ENCODE measurements at regions not wholly inside any gene's neighbourhood (a gene's known extent, or its start where the extent isn't known, plus 50 kb on each side); places are given as distances from the start of the nearest gene placed in this dataset.
"Not testable (repeated sequence)": the region's sequence is repeated elsewhere in the genome, so short reads cannot be mapped to it uniquely, and the experiment has no call there.

- Mint-ChIP-seq H3K4me3 (no peak overlapping the region), H3K27me3 (no peaks in the 10 kb centered on the region), H3K4me1 (peaks cover 0 to 12% (median 5%) of the 10 kb centered on the region in 4 donors), H3K27ac (no peak overlapping the region), H3K36me3 (no peaks in the 10 kb centered on the region), H3K9me3 (peaks cover 0 to 4% (median 0%) of the 10 kb centered on the region in 7 donors)
- H3K4me1 ChIP-seq (ENCODE audit: control insufficient read depth, insufficient read depth, low read length, poor library complexity, severe bottlenecking): no peaks in the 10 kb centered on the region
- H3K27ac ChIP-seq (ENCODE audit: insufficient read depth, low read length, poor library complexity, severe bottlenecking): no peak overlapping the region
- ATAC-seq (ENCODE audit: low read depth in 2 of 2) (no peak), DNase-seq (no peak)
- H3K9me3 ChIP-seq (ENCODE audit: control insufficient read depth in 2 of 2, low read length in 2 of 2): peaks cover 0 to 3% of the 10 kb centered on the region in 2 experiments
- H3K36me3 ChIP-seq (ENCODE audit: control insufficient read depth, insufficient read depth, low read length): no peaks in the 10 kb centered on the region
- H3K4me3 ChIP-seq (ENCODE audit: low read depth, low read length): no peak overlapping the region
- H3K27me3 ChIP-seq (ENCODE audit: control insufficient read depth, insufficient read depth, low read length): no peaks in the 10 kb centered on the region
Observed at GRCh38 chr2:242013771-242014170, 144.2 kb downstream of the RTP5 start.

- no peak for DNase-seq
- ATAC-seq (ENCODE audit: low read depth in 2 of 2): no peak
- Histone ChIP-seq H3K9me3 (ENCODE audit: control insufficient read depth in 2 of 2, low read length in 2 of 2) (no peaks in the 10 kb centered on the region), H3K27me3 (ENCODE audit: control insufficient read depth, insufficient read depth, low read length) (no peaks in the 10 kb centered on the region), H3K4me1 (ENCODE audit: control insufficient read depth, insufficient read depth, low read length, poor library complexity, severe bottlenecking) (no peaks in the 10 kb centered on the region), H3K36me3 (ENCODE audit: control insufficient read depth, insufficient read depth, low read length) (no peaks in the 10 kb centered on the region), H3K4me3 (ENCODE audit: low read depth, low read length) (no peak overlapping the region), H3K27ac (ENCODE audit: insufficient read depth, low read length, poor library complexity, severe bottlenecking) (no peak overlapping the region)
- H3K4me1 Mint-ChIP-seq: peaks cover 0 to 12% (median 6%) of the 10 kb centered on the region in 4 donors
- H3K27ac Mint-ChIP-seq: peak overlapping the region in 1 of 3 donors; percentile 39
- no peak overlapping the region for H3K4me3 Mint-ChIP-seq
- H3K9me3 Mint-ChIP-seq: peaks cover 0 to 4% (median 0%) of the 10 kb centered on the region in 7 donors
- H3K27me3 Mint-ChIP-seq: peaks cover 1% of the 10 kb centered on the region
- no peaks in the 10 kb centered on the region for H3K36me3 Mint-ChIP-seq
Observed at GRCh38 chr2:242015108-242016065, 145.9 kb downstream of the RTP5 start.

DNA sequence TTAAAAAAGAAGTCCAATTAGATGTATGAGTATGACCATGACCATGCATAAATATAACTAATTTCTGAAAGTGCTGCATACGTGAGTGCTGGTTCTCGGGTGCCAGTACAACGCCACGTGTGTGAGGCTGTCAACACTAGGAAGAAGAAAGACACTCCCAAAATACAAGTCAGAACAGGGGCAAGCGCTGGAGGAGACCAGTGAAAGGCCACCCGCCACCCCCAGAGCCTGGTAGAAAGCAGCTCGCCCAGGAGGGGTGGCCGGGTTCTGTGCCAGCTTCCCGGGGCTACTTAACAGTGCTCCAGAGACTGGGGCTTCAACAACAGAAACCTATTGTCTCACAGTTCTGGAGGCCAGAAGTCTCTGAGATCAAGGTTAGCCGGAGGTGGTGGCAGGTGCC is 147.6 kb downstream of the RTP5 start:
- ATAC-seq (ENCODE audit: low read depth in 2 of 2) (no peak), DNase-seq (no peak)
- H3K4me1 ChIP-seq (ENCODE audit: control insufficient read depth, insufficient read depth, low read length, poor library complexity, severe bottlenecking): no peaks in the 10 kb centered on the region
- H3K27me3 Mint-ChIP-seq: peaks cover 9% of the 10 kb centered on the region
- no peaks in the 10 kb centered on the region for H3K36me3 ChIP-seq (ENCODE audit: control insufficient read depth, insufficient read depth, low read length)
- H3K27me3 ChIP-seq (ENCODE audit: control insufficient read depth, insufficient read depth, low read length): no peaks in the 10 kb centered on the region
- H3K27ac Mint-ChIP-seq: no peak overlapping the region
- no peak overlapping the region for H3K4me3 Mint-ChIP-seq
- no peaks in the 10 kb centered on the region for H3K9me3 ChIP-seq (ENCODE audit: control insufficient read depth in 2 of 2, low read length in 2 of 2)
- peaks cover 0 to 10% (median 2%) of the 10 kb centered on the region in 4 donors for H3K4me1 Mint-ChIP-seq
- H3K36me3 Mint-ChIP-seq: no peaks in the 10 kb centered on the region
- no peak overlapping the region for H3K4me3 ChIP-seq (ENCODE audit: low read depth, low read length)
- H3K27ac ChIP-seq (ENCODE audit: insufficient read depth, low read length, poor library complexity, severe bottlenecking): no peak overlapping the region
- H3K9me3 Mint-ChIP-seq: peaks cover 0 to 2% (median 0%) of the 10 kb centered on the region in 7 donors

DNA sequence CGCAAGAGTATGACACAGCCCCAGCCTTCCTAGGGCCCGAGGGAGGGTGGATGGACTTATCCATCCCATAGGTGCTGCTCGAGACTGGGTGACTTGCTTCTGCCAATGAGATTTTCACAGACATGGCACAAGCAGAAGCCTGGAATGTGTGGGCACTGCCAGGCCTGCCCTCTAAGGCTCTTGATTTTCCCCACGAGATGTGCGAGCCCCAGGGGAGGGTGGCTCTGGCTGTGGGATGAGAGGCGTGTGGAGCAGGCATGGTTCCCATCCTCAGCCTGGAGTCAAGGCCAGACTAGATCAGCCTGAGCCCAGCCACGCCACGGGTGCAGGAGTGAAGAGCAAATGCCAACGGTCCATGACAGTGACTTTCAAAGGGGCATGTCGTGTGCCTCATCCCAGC is 148.9 kb downstream of the RTP5 start:
- not testable (repeated sequence) for H3K36me3 ChIP-seq (ENCODE audit: control insufficient read depth, insufficient read depth, low read length); ATAC-seq (ENCODE audit: low read depth in 2 of 2); H3K36me3 Mint-ChIP-seq; H3K4me3 ChIP-seq (ENCODE audit: low read depth, low read length); H3K27ac ChIP-seq (ENCODE audit: insufficient read depth, low read length, poor library complexity, severe bottlenecking); H3K9me3 ChIP-seq (ENCODE audit: control insufficient read depth in 2 of 2, low read length in 2 of 2); H3K9me3 Mint-ChIP-seq; H3K4me1 ChIP-seq (ENCODE audit: control insufficient read depth, insufficient read depth, low read length, poor library complexity, severe bottlenecking); H3K27me3 ChIP-seq (ENCODE audit: control insufficient read depth, insufficient read depth, low read length); DNase-seq
- peaks cover 0 to 10% (median 4%) of the 10 kb centered on the region in 4 donors for H3K4me1 Mint-ChIP-seq
- peak overlapping the region in 1 of 4 donors; percentile 4 for H3K4me3 Mint-ChIP-seq
- H3K27ac Mint-ChIP-seq: peak overlapping the region in 1 of 3 donors; percentile 78
- peaks cover 15% of the 10 kb centered on the region for H3K27me3 Mint-ChIP-seq

- no peak for DNase-seq
- ATAC-seq (ENCODE audit: low read depth in 2 of 2): no peak
- Histone ChIP-seq H3K27me3 (ENCODE audit: control insufficient read depth, insufficient read depth, low read length) (no peaks in the 10 kb centered on the region), H3K4me3 (ENCODE audit: low read depth, low read length) (no peak overlapping the region), H3K27ac (ENCODE audit: insufficient read depth, low read length, poor library complexity, severe bottlenecking) (no peak overlapping the region), H3K36me3 (ENCODE audit: control insufficient read depth, insufficient read depth, low read length) (no peaks in the 10 kb centered on the region), H3K9me3 (ENCODE audit: control insufficient read depth in 2 of 2, low read length in 2 of 2) (no peaks in the 10 kb centered on the region), H3K4me1 (ENCODE audit: control insufficient read depth, insufficient read depth, low read length, poor library complexity, severe bottlenecking) (no peaks in the 10 kb centered on the region)
- no peak overlapping the region for H3K4me3 Mint-ChIP-seq
- peaks cover 0 to 10% (median 4%) of the 10 kb centered on the region in 4 donors for H3K4me1 Mint-ChIP-seq
- peaks cover 0 to 3% (median 0%) of the 10 kb centered on the region in 7 donors for H3K9me3 Mint-ChIP-seq
- no peak overlapping the region for H3K27ac Mint-ChIP-seq
- peaks cover 24% of the 10 kb centered on the region for H3K27me3 Mint-ChIP-seq
- H3K36me3 Mint-ChIP-seq: no peaks in the 10 kb centered on the region
Observed at GRCh38 chr2:242019344-242019743, 149.8 kb downstream of the RTP5 start.

DNA sequence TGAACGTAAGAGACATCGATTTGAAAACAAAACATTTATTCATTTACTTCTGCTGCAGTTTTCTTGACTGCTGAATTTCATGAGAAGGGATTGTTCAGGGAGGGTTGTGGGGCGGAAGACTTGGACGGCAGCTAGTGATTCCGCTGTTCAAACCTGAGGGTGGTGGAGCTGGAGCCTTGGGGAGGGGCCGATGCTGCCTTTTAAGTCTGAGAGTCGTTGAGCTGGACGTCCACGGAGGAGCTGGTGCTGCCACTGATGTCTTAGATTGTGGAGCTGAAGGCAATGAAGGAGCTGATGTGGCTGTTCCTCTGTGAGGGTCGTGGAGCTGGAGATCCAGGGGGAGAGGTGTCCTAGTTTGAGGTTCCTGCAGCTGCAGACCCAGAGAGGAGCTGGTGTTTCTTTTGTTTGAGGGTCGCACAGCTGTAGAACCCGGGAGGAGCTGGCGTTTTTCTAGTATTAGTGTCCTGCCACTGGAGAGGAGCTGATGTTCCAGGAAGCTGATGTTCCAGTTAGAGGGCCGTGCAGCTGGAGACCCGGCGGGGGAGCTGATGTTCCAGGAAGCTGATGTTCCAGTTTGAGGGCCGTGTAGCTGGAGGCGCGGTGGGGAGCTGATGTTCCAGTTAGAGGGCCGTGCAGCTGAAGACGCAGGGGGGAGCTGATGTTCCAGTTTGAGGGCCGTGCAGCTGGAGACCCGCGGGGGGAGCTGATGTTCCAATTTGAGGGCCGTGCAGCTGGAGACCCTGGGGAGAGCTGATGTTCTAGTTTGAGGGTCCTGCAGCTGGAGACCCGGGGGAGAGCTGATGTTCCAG is 150.9 kb downstream of the RTP5 start:
- H3K4me1 ChIP-seq (ENCODE audit: control insufficient read depth, insufficient read depth, low read length, poor library complexity, severe bottlenecking): no peaks in the 10 kb centered on the region
- Mint-ChIP-seq H3K27me3 (peaks cover 31% of the 10 kb centered on the region), H3K27ac (peak overlapping the region in 1 of 3 donors; percentile 3), H3K36me3 (no peaks in the 10 kb centered on the region), H3K4me1 (peaks cover 0 to 7% (median 2%) of the 10 kb centered on the region in 4 donors), H3K4me3 (no peak overlapping the region), H3K9me3 (peaks cover 0 to 3% (median 0%) of the 10 kb centered on the region in 7 donors)
- no peaks in the 10 kb centered on the region for H3K36me3 ChIP-seq (ENCODE audit: control insufficient read depth, insufficient read depth, low read length)
- H3K27me3 ChIP-seq (ENCODE audit: control insufficient read depth, insufficient read depth, low read length): no peaks in the 10 kb centered on the region
- no peaks in the 10 kb centered on the region for H3K9me3 ChIP-seq (ENCODE audit: control insufficient read depth in 2 of 2, low read length in 2 of 2)
- no peak overlapping the region for H3K4me3 ChIP-seq (ENCODE audit: low read depth, low read length)
- no peak for ATAC-seq (ENCODE audit: low read depth in 2 of 2)
- no peak overlapping the region for H3K27ac ChIP-seq (ENCODE audit: insufficient read depth, low read length, poor library complexity, severe bottlenecking)
- DNase-seq: no peak

- Histone ChIP-seq H3K9me3 (ENCODE audit: control insufficient read depth in 2 of 2, low read length in 2 of 2) (no peaks in the 10 kb centered on the region), H3K27me3 (ENCODE audit: control insufficient read depth, insufficient read depth, low read length) (no peaks in the 10 kb centered on the region), H3K4me3 (ENCODE audit: low read depth, low read length) (no peak overlapping the region), H3K36me3 (ENCODE audit: control insufficient read depth, insufficient read depth, low read length) (no peaks in the 10 kb centered on the region), H3K27ac (ENCODE audit: insufficient read depth, low read length, poor library complexity, severe bottlenecking) (no peak overlapping the region), H3K4me1 (ENCODE audit: control insufficient read depth, insufficient read depth, low read length, poor library complexity, severe bottlenecking) (no peaks in the 10 kb centered on the region)
- Mint-ChIP-seq H3K27ac (no peak overlapping the region), H3K27me3 (peaks cover 31% of the 10 kb centered on the region), H3K9me3 (peaks cover 0 to 3% (median 0%) of the 10 kb centered on the region in 7 donors), H3K36me3 (no peaks in the 10 kb centered on the region), H3K4me1 (peaks cover 0 to 7% (median 2%) of the 10 kb centered on the region in 4 donors), H3K4me3 (no peak overlapping the region)
- DNase-seq: no peak
- ATAC-seq (ENCODE audit: low read depth in 2 of 2): no peak
Observed at GRCh38 chr2:242022550-242023290, 153.2 kb downstream of the RTP5 start.
